Daoy (cell line): ENCODE measurements at regions not wholly inside any gene's neighbourhood (a gene's known extent, or its start where the extent isn't known, plus 50 kb on each side); places are given as distances from the start of the nearest gene placed in this dataset.

Source experiments
- DNase-seq: peaks from one replicate; pipeline ENCODE4 v3.0.0-alpha.2; 2015; ENCODE audit warnings: low read depth

DNA sequence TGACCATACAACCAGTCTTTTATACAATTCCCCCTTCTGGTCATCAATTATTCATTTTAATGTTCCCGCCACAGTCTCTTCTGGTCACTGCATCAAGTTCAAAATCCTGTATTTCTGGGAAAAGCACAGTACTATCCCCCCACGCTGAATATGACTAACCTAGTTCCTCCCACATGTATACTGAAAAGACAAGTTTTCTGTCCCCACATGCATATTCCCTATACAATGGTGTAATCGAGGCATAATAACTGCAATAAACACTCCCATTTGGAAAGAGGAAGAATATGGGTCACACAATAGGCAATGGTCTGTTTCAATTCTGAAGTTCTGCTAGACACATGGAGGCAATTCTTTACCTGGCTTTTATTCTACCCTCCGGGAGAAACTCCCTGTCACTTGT lies 344.9 kb downstream of the EFNA5 start:
- no peak for DNase-seq

DNA sequence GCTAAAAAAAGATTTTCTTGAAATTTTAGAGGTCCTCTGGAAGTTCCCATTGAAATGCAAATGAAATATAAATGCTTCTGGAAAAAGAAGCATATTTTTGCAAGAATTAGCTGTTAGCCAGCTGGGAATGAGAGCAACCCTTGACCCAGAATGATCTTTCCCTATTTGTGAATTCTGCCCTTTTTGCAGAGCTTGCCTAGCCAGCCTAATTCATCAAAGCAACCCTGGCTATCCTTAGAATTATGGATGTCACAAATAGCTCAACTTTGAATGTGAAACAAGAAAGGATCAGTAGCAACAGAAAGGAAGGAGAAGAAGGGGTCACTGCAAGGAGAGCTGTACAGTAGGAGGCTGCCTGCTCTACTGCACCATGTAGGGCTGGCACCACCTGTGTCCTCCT lies 345.9 kb downstream of the EFNA5 start:
- DNase-seq = no peak

DNA sequence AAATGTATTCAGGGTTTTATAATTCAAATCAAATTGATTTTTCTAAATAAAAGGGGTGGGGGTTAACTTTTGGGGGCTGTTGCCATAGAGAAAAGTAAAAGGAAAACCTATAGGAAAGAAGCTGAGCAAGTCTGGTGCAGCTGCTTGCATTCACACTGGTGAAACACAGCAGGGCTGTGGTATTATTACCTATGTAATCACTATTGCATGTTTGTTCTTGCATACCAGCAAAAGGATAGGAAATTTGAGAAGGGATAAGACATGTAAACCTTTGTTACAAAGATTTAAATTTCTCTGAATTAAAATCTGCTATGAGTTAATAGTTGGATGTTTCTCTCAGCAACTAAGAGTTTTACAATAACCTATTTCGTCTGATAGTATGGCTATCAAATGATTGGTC lies 346.7 kb downstream of the EFNA5 start:
- no peak for DNase-seq

DNA sequence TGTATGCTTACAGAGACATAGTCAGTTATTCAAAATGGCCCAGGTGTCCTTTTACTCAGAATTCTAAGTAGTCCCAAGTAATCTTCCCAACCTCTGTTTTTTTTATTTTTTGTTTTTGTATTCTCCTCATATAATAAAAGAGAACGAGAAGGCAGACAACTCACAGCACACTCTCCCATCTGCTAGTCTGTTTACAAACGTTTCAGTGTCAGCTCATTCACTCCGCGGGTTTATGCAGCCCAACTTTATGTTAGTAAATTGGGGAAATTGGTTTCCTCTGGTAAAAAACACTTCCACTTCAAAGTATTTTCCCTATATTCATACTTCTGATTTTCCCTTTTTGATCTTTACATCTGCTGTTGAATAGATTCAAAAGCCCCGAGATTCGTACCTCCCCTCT lies 347.2 kb downstream of the EFNA5 start:
- no peak for DNase-seq

DNA sequence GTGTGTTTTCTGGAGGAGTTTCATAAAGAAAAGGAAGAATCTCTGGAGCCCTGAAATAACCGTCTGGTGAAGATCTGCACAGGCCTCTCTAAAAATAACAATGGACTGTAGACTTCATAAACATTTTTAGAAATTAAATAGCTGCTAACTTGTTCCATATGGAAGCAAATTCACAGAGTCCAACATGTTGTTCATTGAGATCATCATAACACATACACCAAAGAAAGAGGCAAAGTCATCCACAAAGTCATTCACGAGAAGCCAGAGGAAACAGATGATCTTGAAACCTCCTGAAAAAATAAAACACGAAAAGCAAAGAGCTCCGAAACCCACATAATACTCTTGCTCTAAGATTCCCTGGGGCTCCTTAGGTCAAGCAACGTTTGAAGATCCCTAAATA lies 347.8 kb downstream of the EFNA5 start:
- no peak for DNase-seq

DNA sequence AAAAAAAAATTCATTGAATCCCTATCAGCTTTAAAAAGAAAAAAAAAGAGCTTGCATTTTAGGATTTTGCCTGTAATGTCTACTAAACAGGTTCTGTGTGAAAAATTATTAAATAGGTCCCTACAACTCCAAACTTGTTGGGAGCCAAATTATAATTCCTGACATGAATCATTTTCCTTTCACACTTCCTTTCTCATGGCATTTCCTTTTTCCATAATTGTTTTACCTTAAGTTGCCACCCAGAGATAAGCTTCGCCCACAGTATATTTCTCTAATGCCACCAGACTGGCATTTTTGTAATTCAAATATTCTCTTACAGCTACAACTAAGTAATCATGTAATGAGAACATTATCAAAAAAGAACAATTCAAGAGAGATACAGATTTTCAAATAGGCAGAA lies 348.8 kb downstream of the EFNA5 start:
- DNase-seq = no peak

DNA sequence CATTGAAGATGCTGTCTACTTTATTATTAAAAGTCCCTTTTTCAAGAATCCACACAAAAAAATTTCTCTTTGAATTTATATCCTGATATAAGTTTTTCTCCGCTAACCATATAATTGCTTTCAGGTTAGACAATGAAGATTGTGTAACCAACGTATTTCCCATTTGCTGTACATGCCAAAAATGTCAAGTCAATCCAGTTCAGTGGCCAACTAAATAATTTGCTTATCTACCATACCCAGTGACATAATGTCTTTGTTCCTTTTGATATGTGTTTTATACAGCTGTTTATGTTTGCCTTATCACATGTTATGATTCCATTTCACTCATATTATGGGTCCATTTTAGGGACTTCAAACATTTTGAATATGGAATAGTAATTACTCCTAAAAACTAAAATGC lies 349.9 kb downstream of the EFNA5 start:
- DNase-seq = no peak

DNA sequence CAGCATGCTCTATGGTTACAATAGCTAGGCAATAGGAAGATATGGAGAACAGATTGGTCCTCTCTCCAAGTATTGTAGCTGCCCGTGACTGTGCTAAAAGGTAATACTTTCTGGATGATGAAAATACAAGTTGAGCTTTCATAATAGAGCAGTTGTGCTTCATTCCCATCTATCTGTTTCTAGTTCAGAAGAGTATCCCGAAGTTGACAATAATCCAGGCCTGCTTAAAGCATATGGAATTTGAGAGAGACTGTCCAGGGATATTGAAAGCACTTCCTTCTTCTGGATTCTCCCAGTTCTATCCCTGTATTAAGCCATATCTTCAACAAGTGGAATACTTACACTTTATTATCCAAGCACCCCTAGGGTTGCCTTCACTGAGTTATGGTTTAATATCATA lies 350.4 kb downstream of the EFNA5 start:
- no peak for DNase-seq

DNA sequence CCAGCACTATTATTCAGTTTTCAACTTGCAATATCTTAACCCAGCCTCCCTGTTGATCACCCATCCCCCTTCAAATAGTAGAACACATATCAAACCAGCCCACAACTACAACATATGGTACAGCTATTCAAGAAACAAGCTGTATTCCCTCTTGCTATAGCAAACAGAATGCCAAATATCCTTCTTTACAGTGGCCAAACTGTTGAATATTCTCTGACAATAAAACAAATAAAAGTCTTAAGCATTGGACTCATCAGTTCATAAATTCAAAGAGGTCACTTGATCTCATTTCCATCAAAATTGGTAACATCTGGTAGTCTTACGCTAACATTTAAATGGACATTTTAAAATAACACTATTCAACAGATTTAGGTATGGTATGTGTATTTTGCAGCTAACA lies 350.8 kb downstream of the EFNA5 start:
- DNase-seq = no peak

DNA sequence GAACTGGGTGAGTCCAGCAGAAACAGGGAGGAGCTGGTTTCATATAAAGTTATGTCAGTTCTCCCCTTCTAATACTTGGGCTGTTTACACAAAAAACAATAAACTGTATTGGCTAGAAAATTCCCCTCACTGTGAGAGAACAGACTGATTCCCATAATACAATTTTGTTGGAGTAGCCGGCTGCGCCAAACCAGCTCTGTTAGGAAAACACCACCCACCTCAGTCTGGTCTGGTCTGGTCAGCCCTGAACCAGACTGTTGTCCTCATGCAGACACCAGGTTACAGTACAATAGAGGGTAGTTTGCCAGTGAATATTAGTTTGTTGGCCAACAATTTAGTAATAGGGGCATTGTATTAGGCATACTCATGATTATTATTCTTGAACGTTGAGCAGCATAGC lies 356.4 kb downstream of the EFNA5 start:
- no peak for DNase-seq

DNA sequence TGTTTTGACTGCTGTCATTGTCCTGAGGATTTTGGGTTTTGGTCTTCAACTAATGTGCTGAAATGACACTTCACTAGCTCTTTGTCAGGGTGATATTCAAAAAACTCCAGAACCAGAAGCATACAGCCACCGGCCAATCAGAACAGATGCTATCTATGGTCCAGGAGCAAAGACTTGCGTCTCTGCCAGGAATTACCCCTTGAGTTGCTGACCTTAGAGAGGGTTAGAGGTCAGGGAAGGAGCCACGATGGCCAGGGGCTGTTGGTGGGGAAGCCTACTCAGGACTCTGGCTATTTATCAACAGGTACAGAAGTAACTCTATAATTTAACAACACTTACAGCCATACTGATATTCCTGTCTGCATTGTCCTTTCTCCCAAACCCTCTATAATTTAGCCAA lies 356.8 kb downstream of the EFNA5 start:
- no peak for DNase-seq

DNA sequence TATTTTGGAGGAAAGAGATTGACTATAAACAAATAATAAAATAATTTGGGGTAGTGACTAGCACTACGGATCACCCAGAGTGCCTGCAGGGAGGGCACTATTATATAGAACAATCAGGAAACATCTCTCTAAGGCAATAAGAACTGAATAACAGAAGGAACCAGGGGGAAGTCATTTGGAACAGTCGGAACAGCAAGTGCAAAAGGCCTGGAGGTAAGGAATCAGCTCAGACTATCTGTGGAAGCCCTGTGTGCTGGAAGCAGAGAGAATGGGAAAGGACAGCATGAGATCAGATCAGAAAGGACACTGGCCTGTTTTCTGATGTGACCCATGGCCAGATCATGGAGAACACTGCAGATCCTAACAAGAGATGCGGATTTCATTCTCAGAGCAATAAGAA lies 357.6 kb downstream of the EFNA5 start:
- DNase-seq = no peak

DNA sequence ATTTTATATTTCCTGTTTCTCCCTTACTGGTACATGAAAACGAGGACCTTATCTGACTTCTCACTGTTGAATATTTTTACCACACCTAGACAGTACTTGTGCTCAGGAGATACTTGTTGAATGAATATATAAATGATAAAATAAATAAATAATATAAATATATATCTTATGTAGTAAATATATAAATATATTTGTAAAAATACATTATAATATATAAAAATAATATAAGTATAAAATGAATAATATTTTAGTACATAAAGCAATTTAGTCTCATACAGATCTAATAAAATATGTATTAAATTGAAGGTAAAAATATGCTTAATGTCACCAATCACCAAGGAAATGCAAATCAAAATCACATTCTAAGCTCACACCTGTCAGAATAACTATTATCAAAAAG lies 360.6 kb downstream of the EFNA5 start:
- no peak for DNase-seq

DNA sequence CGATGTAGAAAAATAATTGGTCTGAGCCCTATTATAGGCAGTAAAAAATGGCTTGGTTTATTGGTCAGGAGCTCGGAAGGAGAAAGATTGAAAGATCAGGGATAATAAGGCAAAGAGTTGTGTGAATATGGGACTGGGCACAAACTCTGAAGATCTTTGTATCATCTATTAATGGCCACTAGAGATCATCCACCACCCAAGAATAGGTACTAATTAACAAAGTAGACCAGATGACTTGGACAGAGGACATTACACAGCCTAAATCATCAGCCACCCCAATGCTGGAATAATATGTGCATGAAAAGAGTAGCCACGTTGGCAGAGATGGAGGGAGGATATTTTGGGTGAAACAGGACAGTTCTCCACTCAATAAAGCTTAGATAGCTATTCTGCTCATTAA lies 364.1 kb downstream of the EFNA5 start:
- DNase-seq = no peak

DNA sequence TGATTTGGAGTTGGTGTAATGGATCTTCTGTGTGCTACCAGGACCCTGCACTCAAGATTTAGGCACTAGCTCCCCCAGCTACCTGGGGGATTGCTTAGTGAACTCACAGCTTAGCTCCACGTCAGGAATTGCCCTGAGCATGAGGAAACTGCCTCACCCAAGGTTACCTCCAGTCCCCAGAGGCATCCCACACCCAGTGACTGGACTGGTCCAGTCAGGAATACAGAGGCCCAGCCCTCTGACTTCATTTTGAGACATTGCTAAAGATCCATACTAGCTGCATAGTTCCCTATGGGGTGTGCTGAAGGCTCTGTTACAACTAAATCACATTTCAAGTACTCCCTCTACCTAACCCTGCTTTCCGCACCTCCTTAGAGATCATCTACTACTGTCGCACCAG lies 364.7 kb downstream of the EFNA5 start:
- DNase-seq = no peak

DNA sequence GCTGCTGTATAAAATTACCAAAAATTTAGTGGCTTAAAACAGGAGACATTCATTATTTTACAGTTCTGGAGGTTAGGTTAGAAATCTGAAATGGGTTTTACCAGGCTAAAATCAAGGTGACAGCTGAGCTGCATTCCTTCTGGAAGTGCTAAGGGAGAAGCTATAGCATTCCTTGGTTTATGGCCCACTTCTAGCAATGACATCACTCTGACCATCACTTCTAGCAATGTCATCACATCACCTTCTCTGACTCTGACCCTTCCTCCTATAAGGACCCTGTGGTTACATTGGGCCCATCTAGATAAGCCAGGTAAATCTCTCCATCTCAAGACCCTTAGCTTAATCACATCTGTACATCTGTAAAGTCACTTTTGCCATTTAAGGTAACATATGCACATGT lies 366.1 kb downstream of the EFNA5 start:
- no peak for DNase-seq

DNA sequence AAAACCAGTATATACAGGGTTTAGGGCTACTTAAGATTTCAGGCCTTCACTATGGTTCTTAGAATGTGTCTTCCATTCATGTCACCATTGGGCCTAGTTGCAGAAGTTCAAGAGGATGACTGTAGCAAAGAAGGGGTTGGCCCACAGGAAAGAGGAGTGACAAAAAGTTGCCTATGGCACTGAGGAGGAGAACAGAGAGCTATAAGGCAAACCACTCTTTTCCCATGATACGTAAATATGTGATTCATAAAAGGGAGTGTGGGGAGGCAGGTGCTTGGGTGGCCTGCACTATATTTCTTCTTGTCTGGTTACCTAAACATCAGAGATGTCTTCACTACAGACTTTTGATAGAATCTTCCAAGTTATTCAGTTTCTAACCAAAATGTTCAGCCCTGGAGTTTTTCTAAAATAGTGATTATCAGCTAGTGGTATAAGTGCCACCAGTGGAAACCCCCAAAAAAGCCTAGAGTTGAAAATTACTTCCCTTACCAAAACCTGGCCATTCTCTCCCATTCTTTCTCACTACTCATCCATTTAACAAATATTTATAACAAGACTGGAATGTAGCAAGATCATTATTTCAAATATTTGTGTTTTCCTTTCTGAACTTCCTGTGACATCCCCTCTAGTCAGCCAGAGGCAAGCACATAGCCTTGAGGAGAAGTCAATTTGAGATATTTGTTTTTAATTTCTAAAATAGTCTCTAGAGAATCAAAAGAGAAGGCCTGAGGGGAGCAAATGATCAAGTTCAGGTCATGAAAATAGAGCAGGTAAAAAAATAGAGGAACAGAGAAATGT lies 367.4 kb downstream of the EFNA5 start:
- no peak for DNase-seq

DNA sequence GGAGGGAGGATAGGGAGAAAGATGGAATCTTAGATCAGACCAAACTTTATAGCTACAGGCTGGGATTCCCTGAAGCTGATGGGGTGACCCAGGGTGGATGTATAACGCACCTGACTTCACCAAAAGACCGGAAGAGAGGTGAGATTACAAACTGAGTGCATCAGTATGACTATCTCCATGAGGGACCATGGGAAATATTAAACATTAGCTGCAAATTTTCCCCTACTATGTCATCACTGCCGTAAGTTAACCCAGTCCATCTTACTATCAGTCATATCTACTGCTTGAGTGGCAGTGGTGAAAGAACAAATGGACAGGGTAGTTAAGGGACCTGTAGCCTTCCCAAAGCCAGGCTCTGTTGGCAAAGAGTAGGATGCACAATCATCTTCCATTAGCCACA lies 368.3 kb downstream of the EFNA5 start:
- DNase-seq = no peak

DNA sequence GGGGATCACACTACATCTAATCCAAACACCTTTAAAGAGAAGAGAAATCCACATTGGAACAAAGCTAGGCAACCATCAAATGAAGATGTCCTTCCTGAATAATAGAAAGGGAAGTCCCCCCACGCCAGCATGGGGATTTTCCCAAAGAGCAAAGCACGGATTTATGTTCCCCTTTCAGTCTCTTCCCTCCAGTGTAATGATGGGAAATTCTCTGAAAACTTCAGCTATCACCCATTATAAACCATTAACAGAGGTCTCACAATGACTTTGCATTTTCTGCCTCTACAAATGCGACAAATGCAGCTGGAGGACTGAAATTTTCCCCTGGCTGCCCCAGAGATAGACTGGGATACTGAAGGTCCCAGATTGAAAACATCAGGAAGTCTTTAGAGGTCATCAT lies 368.7 kb downstream of the EFNA5 start:
- DNase-seq = no peak

DNA sequence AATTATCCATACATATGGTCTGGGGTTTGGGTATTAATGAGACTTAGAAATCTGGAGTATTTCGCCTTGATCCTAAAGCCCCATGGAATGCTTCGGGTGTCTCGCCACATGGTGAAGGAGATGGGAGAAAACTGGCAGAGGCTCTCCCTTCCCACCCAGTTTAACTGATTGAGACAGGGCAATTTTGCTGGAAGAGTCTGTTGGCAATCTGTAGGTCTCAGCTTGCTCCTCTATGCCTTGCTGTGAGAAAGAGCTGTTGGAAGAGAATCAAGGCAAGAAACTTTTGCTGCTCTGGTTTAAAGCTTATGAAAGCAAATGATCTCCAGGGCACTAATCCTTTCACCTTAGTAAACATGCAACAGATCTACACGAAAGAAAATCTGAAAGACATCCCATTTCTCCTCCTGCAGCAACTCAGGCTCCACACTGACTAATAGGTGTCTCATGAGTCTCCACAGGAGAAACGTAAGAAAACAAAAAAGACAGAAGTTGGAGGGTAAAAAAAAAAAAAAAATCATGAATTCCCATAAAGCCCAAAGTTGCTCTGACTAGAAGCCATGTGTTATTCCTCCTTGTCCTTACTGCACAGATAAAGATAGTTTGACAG lies 369.9 kb downstream of the EFNA5 start:
- no peak for DNase-seq

DNA sequence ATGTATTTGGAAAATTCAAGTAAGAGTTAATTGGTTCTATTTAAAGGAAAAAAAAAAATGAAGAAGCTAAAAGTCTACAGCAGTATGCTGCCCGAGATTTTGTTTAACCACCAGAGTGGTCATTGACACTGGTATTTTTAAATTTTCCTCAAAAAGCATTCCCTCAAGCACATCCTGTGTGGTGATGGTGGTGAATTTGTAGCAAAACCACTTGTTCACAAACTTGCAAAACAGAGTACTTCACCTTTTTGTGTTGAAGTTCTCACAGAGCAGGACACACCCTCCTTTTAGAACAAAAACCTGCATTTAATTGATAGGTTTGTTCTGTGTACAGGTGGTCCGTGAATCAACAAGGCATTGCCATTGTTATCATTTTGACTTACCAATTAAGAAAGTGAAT lies 374.2 kb downstream of the EFNA5 start:
- DNase-seq = no peak

DNA sequence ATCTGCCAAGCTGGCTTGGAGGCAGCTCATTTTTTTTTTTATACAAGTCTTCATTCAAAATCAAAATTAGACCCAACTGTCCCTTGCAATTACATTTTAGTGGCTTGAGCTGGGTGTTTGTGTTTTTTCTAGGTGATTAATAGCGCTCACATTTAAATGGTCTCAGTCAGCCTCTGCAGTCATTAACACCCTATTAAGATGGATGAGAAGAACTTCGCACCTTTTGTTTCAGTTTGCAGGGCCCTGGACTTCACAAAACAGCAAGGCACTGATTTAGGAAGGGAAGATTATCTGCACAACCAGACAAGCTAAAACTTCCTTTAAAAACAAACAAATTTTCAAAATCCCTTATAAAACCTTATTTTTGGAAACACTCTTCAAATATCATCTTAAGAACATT lies 374.8 kb downstream of the EFNA5 start:
- DNase-seq = no peak

DNA sequence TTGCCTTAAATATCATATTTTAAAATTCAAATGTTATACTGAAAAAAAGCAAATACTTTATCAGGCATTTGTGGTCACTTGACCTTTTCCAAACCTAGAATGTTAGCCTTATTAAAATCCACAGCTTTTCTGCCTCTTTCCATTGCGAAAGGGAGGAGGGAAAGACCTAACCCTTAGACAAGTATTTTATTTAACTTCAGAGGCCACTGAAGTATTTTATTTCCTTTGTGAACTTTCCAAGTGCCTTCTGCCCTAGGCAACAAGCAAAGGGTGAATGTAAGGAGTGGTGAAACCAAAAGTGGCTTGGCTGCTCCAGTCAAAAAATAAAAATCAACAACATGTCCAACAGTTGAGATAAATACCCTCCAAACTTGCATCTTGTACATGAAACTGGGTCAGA lies 376.1 kb downstream of the EFNA5 start:
- no peak for DNase-seq

DNA sequence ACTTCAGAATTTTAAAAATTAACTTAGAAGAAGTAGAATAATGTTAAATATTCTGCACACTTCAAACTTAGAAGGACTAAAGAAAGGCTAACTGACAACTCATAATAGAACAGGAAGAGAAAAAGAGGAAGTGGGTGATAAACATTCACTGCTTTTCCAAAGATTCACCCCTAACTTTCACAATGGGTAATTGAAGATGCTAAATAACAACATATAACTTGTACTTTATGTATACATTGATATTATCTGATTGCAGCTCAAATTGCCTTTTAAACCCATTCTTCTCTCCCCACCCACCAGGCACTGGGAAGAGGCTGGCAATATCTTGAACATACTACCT lies 376.6 kb downstream of the EFNA5 start:
- DNase-seq = no peak
